IMR-90 (cell line): ENCODE measurements at regions not wholly inside any gene's neighbourhood (a gene's known extent, or its start where the extent isn't known, plus 50 kb on each side); places are given as distances from the start of the nearest gene placed in this dataset.

Source experiments
- ATAC-seq: fragments of 200-7000 bp; cut with Tn5 transposase; 2 replicates; pipeline ENCODE4 v1.9.1; 2020; ENCODE audit warnings: low read depth, mild to moderate bottlenecking, moderate library complexity
- BruUV-seq: library from RNA; stranded (reverse); fragments of 400-500 nt; replicated peaks from 2 replicates; lab custom pipeline; 2021; lab: Mats Ljungman, UMichigan
- CTCF ChIA-PET: fragments of 300-600 bp; formaldehyde crosslinking; extraction: SDS; loops from one replicate; lab custom pipeline; 2021; ENCODE audit warnings: antibody characterized with exemption; lab: Yijun Ruan, JAX
- POLR2A ChIA-PET: fragments of 300-600 bp; sonication (Branson Sonifier 250); formaldehyde crosslinking; loops from one replicate; lab custom pipeline; 2022; ENCODE audit warnings: antibody characterized with exemption; ENCODE audit not compliant: unreplicated experiment; lab: Charles Lee
- DNase-seq: peaks from one replicate; pipeline ENCODE4 v3.0.0; 2013
- H2AFZ ChIP-seq: replicated peaks from 2 replicates; pipeline ENCODE3; 2013; ENCODE audit warnings: low read length, mild to moderate bottlenecking; ENCODE audit not compliant: poor library complexity
- H2AK5ac ChIP-seq: 2 replicates; pipeline ENCODE4 v1.6.1; 2013; ENCODE audit warnings: low read depth, low read length, inconsistent platforms
- H2AK9ac ChIP-seq: replicated peaks from 2 replicates; pipeline ENCODE3; 2013; ENCODE audit warnings: mild to moderate bottlenecking, low read depth, low read length, moderate library complexity; ENCODE audit not compliant: poor library complexity
- H2BK120ac ChIP-seq: 2 replicates; pipeline ENCODE4 v1.6.1; 2013; ENCODE audit warnings: low read depth, low read length, inconsistent platforms
- H2BK15ac ChIP-seq: 3 replicates; pipeline ENCODE4 v1.6.1; 2013; ENCODE audit warnings: low read depth, low read length, inconsistent platforms
- H2BK20ac ChIP-seq: 2 replicates; pipeline ENCODE4 v1.6.1; 2013; ENCODE audit warnings: low read depth, mild to moderate bottlenecking, inconsistent platforms, low read length, moderate library complexity
- H2BK5ac ChIP-seq: 2 replicates; pipeline ENCODE4 v1.6.1; 2013; ENCODE audit warnings: mild to moderate bottlenecking, low read depth, low read length, inconsistent platforms; ENCODE audit not compliant: poor library complexity, severe bottlenecking
- H3K14ac ChIP-seq: replicated peaks from 2 replicates; pipeline ENCODE4 v1.6.1; 2013; ENCODE audit warnings: low read depth, low read length, inconsistent platforms
- H3K18ac ChIP-seq: 2 replicates; pipeline ENCODE4 v1.6.1; 2013; ENCODE audit warnings: low read depth, low read length, control low read depth
- H3K23ac ChIP-seq: 2 replicates; pipeline ENCODE4 v1.6.1; 2013; ENCODE audit warnings: low read depth, low read length, inconsistent platforms
- H3K27ac ChIP-seq: 2 replicates; pipeline ENCODE4 v1.5.1; 2013; ENCODE audit warnings: mild to moderate bottlenecking, control low read depth, low read length; ENCODE audit not compliant: insufficient read depth
- H3K27me3 ChIP-seq: 2 replicates; pipeline ENCODE4 v1.6.1; 2013; ENCODE audit warnings: low read length; ENCODE audit not compliant: control insufficient read depth, insufficient read depth
- H3K36me3 ChIP-seq: 2 replicates; pipeline ENCODE4 v1.6.1; 2013; ENCODE audit warnings: low read length, mixed read lengths; ENCODE audit not compliant: control insufficient read depth, insufficient read depth
- H3K4ac ChIP-seq: 2 replicates; pipeline ENCODE4 v1.6.1; 2013; ENCODE audit warnings: low read depth, low read length, inconsistent platforms
- H3K4me1 ChIP-seq: 2 replicates; pipeline ENCODE4 v1.6.1; 2013; ENCODE audit warnings: low read length, mixed read lengths; ENCODE audit not compliant: control insufficient read depth, insufficient read depth
- H3K4me2 ChIP-seq: 2 replicates; pipeline ENCODE4 v1.6.1; 2013; ENCODE audit warnings: low read depth, mild to moderate bottlenecking, control low read depth, low read length, moderate library complexity
- H3K4me3 ChIP-seq: 2 replicates; pipeline ENCODE4 v1.5.1; 2013; ENCODE audit warnings: low read depth, mild to moderate bottlenecking, control low read depth, low read length, moderate library complexity; ENCODE audit not compliant: insufficient read depth
- H3K56ac ChIP-seq: 2 replicates; pipeline ENCODE4 v1.6.1; 2013; ENCODE audit warnings: low read length, inconsistent platforms; ENCODE audit not compliant: insufficient read depth; ENCODE audit errors: extremely low read depth
- H3K79me1 ChIP-seq, 2 experiments: 2 replicates each; pipeline ENCODE4 v1.6.1; 2013; ENCODE audit warnings: low read length in 2 of 2, inconsistent platforms in 1 of 2, low read depth in 1 of 2
- H3K9ac ChIP-seq: 2 replicates; pipeline ENCODE4 v1.6.1; 2013; ENCODE audit warnings: low read depth, low read length, control low read depth
- H3K9me1 ChIP-seq: 2 replicates; pipeline ENCODE4 v1.6.1; 2013; ENCODE audit warnings: low read length, inconsistent platforms; ENCODE audit not compliant: insufficient read depth
- H3K9me3 ChIP-seq: 2 replicates; pipeline ENCODE4 v1.6.1; 2013; ENCODE audit warnings: low read length; ENCODE audit not compliant: control insufficient read depth, insufficient read depth
- H4K20me1 ChIP-seq: 2 replicates; pipeline ENCODE4 v1.6.1; 2013; ENCODE audit warnings: low read length, inconsistent platforms; ENCODE audit not compliant: insufficient read depth
- H4K5ac ChIP-seq: 2 replicates; pipeline ENCODE4 v1.6.1; 2013; ENCODE audit warnings: mild to moderate bottlenecking, low read depth, low read length, control low read depth
- H4K8ac ChIP-seq, 2 experiments: 2 replicates each; pipeline ENCODE4 v1.6.1; 2013; ENCODE audit warnings: low read depth in 2 of 2, low read length in 2 of 2, control low read depth in 1 of 2, inconsistent platforms in 1 of 2
- H4K91ac ChIP-seq: 2 replicates; pipeline ENCODE4 v1.6.1; 2013; ENCODE audit warnings: low read depth, low read length, inconsistent platforms; ENCODE audit not compliant: insufficient read depth
- CHD1 ChIP-seq: IDR thresholded peaks from 2 replicates; pipeline ENCODE4 v1.6.1; 2012; ENCODE audit warnings: low read depth, low read length, improper control_type of control experiment
- ELK1 ChIP-seq: fragments of 150-350 bp; IDR thresholded peaks from 2 replicates; pipeline ENCODE4 v1.6.1; 2016; ENCODE audit warnings: low read depth, mild to moderate bottlenecking, low read length, moderate library complexity, borderline replicate concordance
- MXI1 ChIP-seq: IDR thresholded peaks from 2 replicates; pipeline ENCODE4 v1.6.1; 2012; ENCODE audit warnings: low read depth, mild to moderate bottlenecking, low read length, moderate library complexity, borderline replicate concordance
- RAD21 ChIP-seq: IDR thresholded peaks from 2 replicates; pipeline ENCODE4 v1.6.1; 2012; ENCODE audit warnings: low read length, improper control_type of control experiment
- WGBS, 2 experiments: methylation state at CpG; one replicate each; pipeline versions ENCODE4 v1.1.5 to v1.1.7; 2013; ENCODE audit warnings: missing lambda C conversion rate in 2 of 2; ENCODE audit not compliant: insufficient read length in 1 of 2; ENCODE audit errors: extremely low coverage in 2 of 2; 5-methylcytosine and 5-hydroxymethylcytosine counted together
- dilution Hi-C: fragments of 300-500 bp; cut with HindIII; formaldehyde crosslinking; loops from one replicate; pipeline ENCODE4 v1.14.3; 2018; ENCODE audit warnings: low sequenced_read_pairs; ENCODE audit not compliant: unreplicated experiment
- in situ Hi-C: fragments of 300-500 bp; cut with MboI; formaldehyde crosslinking; loops from 3 replicates; pipeline ENCODE4 v1.14.3; 2019; ENCODE audit warnings: low sequenced_read_pairs, inconsistent platforms, mixed read lengths
- intact Hi-C: fragments of 100-400 bp; cut with micrococcal nuclease; formaldehyde crosslinking; loops from 2 replicates; pipeline ENCODE4 v1.10.0; 2022

GRCh38 chr9:82161876-82162275 is 173.3 kb downstream of the SPATA31D1 start:
- ChIA-PET CTCF (no interaction called here), POLR2A (no interaction called here)
- no peak overlapping the region for H3K23ac ChIP-seq
- H3K18ac ChIP-seq: no peak overlapping the region
- no TSS peak for BruUV-seq
- H4K8ac ChIP-seq: no peak overlapping the region
- WGBS, 2 experiments: 63% methylated on average over 1 of the region's 3 CpGs; no CpG with 5 or more reads in 1 of the 2 experiments
- no peak overlapping the region for H2BK120ac ChIP-seq
- H3K9me3 ChIP-seq: no peaks in the 10 kb centered on the region
- no peak overlapping the region for H3K14ac ChIP-seq
- in situ Hi-C loops: no loop called here
- no peak overlapping the region for H3K56ac ChIP-seq
- H3K9me1 ChIP-seq: no peaks in the 10 kb centered on the region
- H3K4me2 ChIP-seq: no peak overlapping the region
- no peaks in the 10 kb centered on the region for H3K4me1 ChIP-seq
- DNase-seq: no peak
- intact Hi-C loops: no loop called here
- no peak overlapping the region for H2AK5ac ChIP-seq
- ATAC-seq: no peak
- H2BK15ac ChIP-seq: no peak overlapping the region
- H2BK20ac ChIP-seq: no peak overlapping the region
- no peak overlapping the region for H3K9ac ChIP-seq
- H2BK5ac ChIP-seq: no peak overlapping the region
- dilution Hi-C loops: no loop called here
- H4K91ac ChIP-seq: no peak overlapping the region
- no peak overlapping the region for H2AK9ac ChIP-seq
- H3K4ac ChIP-seq: no peak overlapping the region
- no peaks in the 10 kb centered on the region for H3K27me3 ChIP-seq
- no peak overlapping the region for H4K5ac ChIP-seq
- H4K20me1 ChIP-seq: no peaks in the 10 kb centered on the region
- TF ChIP-seq ELK1 (no peak), CHD1 (no peak), MXI1 (no peak), RAD21 (no peak)
- H3K79me1 ChIP-seq: no peaks in the 10 kb centered on the region
- no peak overlapping the region for H3K27ac ChIP-seq
- no peak overlapping the region for H2AFZ ChIP-seq
- H3K4me3 ChIP-seq: no peak overlapping the region
- no peaks in the 10 kb centered on the region for H3K36me3 ChIP-seq
